IMR-90 (cell line): ENCODE measurements at regions not wholly inside any gene's neighbourhood (a gene's known extent, or its start where the extent isn't known, plus 50 kb on each side); places are given as distances from the start of the nearest gene placed in this dataset.

ENCODE experiments used
- ATAC-seq: fragments of 200-7000 bp; cut with Tn5 transposase; 2 replicates; pipeline ENCODE4 v1.9.1; 2020; ENCODE audit warnings: low read depth, mild to moderate bottlenecking, moderate library complexity
- BruUV-seq: library from RNA; stranded (reverse); fragments of 400-500 nt; replicated peaks from 2 replicates; lab custom pipeline; 2021; lab: Mats Ljungman, UMichigan
- CTCF ChIA-PET: fragments of 300-600 bp; formaldehyde crosslinking; extraction: SDS; loops from one replicate; lab custom pipeline; 2021; ENCODE audit warnings: antibody characterized with exemption; lab: Yijun Ruan, JAX
- POLR2A ChIA-PET: fragments of 300-600 bp; sonication (Branson Sonifier 250); formaldehyde crosslinking; loops from one replicate; lab custom pipeline; 2022; ENCODE audit warnings: antibody characterized with exemption; ENCODE audit not compliant: unreplicated experiment; lab: Charles Lee
- DNase-seq: peaks from one replicate; pipeline ENCODE4 v3.0.0; 2013
- H2AFZ ChIP-seq: replicated peaks from 2 replicates; pipeline ENCODE3; 2013; ENCODE audit warnings: low read length, mild to moderate bottlenecking; ENCODE audit not compliant: poor library complexity
- H2AK5ac ChIP-seq: 2 replicates; pipeline ENCODE4 v1.6.1; 2013; ENCODE audit warnings: low read depth, low read length, inconsistent platforms
- H2AK9ac ChIP-seq: replicated peaks from 2 replicates; pipeline ENCODE3; 2013; ENCODE audit warnings: mild to moderate bottlenecking, low read depth, low read length, moderate library complexity; ENCODE audit not compliant: poor library complexity
- H2BK120ac ChIP-seq: 2 replicates; pipeline ENCODE4 v1.6.1; 2013; ENCODE audit warnings: low read depth, low read length, inconsistent platforms
- H2BK15ac ChIP-seq: 3 replicates; pipeline ENCODE4 v1.6.1; 2013; ENCODE audit warnings: low read depth, low read length, inconsistent platforms
- H2BK20ac ChIP-seq: 2 replicates; pipeline ENCODE4 v1.6.1; 2013; ENCODE audit warnings: low read depth, mild to moderate bottlenecking, inconsistent platforms, low read length, moderate library complexity
- H2BK5ac ChIP-seq: 2 replicates; pipeline ENCODE4 v1.6.1; 2013; ENCODE audit warnings: mild to moderate bottlenecking, low read depth, low read length, inconsistent platforms; ENCODE audit not compliant: poor library complexity, severe bottlenecking
- H3K14ac ChIP-seq: replicated peaks from 2 replicates; pipeline ENCODE4 v1.6.1; 2013; ENCODE audit warnings: low read depth, low read length, inconsistent platforms
- H3K18ac ChIP-seq: 2 replicates; pipeline ENCODE4 v1.6.1; 2013; ENCODE audit warnings: low read depth, low read length, control low read depth
- H3K23ac ChIP-seq: 2 replicates; pipeline ENCODE4 v1.6.1; 2013; ENCODE audit warnings: low read depth, low read length, inconsistent platforms
- H3K27ac ChIP-seq: 2 replicates; pipeline ENCODE4 v1.5.1; 2013; ENCODE audit warnings: mild to moderate bottlenecking, control low read depth, low read length; ENCODE audit not compliant: insufficient read depth
- H3K27me3 ChIP-seq: 2 replicates; pipeline ENCODE4 v1.6.1; 2013; ENCODE audit warnings: low read length; ENCODE audit not compliant: control insufficient read depth, insufficient read depth
- H3K36me3 ChIP-seq: 2 replicates; pipeline ENCODE4 v1.6.1; 2013; ENCODE audit warnings: low read length, mixed read lengths; ENCODE audit not compliant: control insufficient read depth, insufficient read depth
- H3K4ac ChIP-seq: 2 replicates; pipeline ENCODE4 v1.6.1; 2013; ENCODE audit warnings: low read depth, low read length, inconsistent platforms
- H3K4me1 ChIP-seq: 2 replicates; pipeline ENCODE4 v1.6.1; 2013; ENCODE audit warnings: low read length, mixed read lengths; ENCODE audit not compliant: control insufficient read depth, insufficient read depth
- H3K4me2 ChIP-seq: 2 replicates; pipeline ENCODE4 v1.6.1; 2013; ENCODE audit warnings: low read depth, mild to moderate bottlenecking, control low read depth, low read length, moderate library complexity
- H3K4me3 ChIP-seq: 2 replicates; pipeline ENCODE4 v1.5.1; 2013; ENCODE audit warnings: low read depth, mild to moderate bottlenecking, control low read depth, low read length, moderate library complexity; ENCODE audit not compliant: insufficient read depth
- H3K56ac ChIP-seq: 2 replicates; pipeline ENCODE4 v1.6.1; 2013; ENCODE audit warnings: low read length, inconsistent platforms; ENCODE audit not compliant: insufficient read depth; ENCODE audit errors: extremely low read depth
- H3K79me1 ChIP-seq, 2 experiments: 2 replicates each; pipeline ENCODE4 v1.6.1; 2013; ENCODE audit warnings: low read length in 2 of 2, inconsistent platforms in 1 of 2, low read depth in 1 of 2
- H3K9ac ChIP-seq: 2 replicates; pipeline ENCODE4 v1.6.1; 2013; ENCODE audit warnings: low read depth, low read length, control low read depth
- H3K9me1 ChIP-seq: 2 replicates; pipeline ENCODE4 v1.6.1; 2013; ENCODE audit warnings: low read length, inconsistent platforms; ENCODE audit not compliant: insufficient read depth
- H3K9me3 ChIP-seq: 2 replicates; pipeline ENCODE4 v1.6.1; 2013; ENCODE audit warnings: low read length; ENCODE audit not compliant: control insufficient read depth, insufficient read depth
- H4K20me1 ChIP-seq: 2 replicates; pipeline ENCODE4 v1.6.1; 2013; ENCODE audit warnings: low read length, inconsistent platforms; ENCODE audit not compliant: insufficient read depth
- H4K5ac ChIP-seq: 2 replicates; pipeline ENCODE4 v1.6.1; 2013; ENCODE audit warnings: mild to moderate bottlenecking, low read depth, low read length, control low read depth
- H4K8ac ChIP-seq, 2 experiments: 2 replicates each; pipeline ENCODE4 v1.6.1; 2013; ENCODE audit warnings: low read depth in 2 of 2, low read length in 2 of 2, control low read depth in 1 of 2, inconsistent platforms in 1 of 2
- H4K91ac ChIP-seq: 2 replicates; pipeline ENCODE4 v1.6.1; 2013; ENCODE audit warnings: low read depth, low read length, inconsistent platforms; ENCODE audit not compliant: insufficient read depth
- BHLHE40 ChIP-seq: fragments of 150-350 bp; IDR thresholded peaks from 2 replicates; pipeline ENCODE4 v1.6.1; 2016; ENCODE audit warnings: mild to moderate bottlenecking, low read depth, low read length
- CEBPB ChIP-seq: IDR thresholded peaks from 2 replicates; pipeline ENCODE4 v1.6.1; 2012; ENCODE audit warnings: low read depth, low read length, improper control_type of control experiment
- CHD1 ChIP-seq: IDR thresholded peaks from 2 replicates; pipeline ENCODE4 v1.6.1; 2012; ENCODE audit warnings: low read depth, low read length, improper control_type of control experiment
- CTCF ChIP-seq: conservative IDR thresholded peaks from 2 replicates; pipeline ENCODE4 v1.5.1; 2012; ENCODE audit warnings: mild to moderate bottlenecking, low read depth, low read length, improper control_type of control experiment
- ELK1 ChIP-seq: fragments of 150-350 bp; IDR thresholded peaks from 2 replicates; pipeline ENCODE4 v1.6.1; 2016; ENCODE audit warnings: low read depth, mild to moderate bottlenecking, low read length, moderate library complexity, borderline replicate concordance
- FOS ChIP-seq: fragments of 150-350 bp; IDR thresholded peaks from 2 replicates; pipeline ENCODE4 v1.6.1; 2016; ENCODE audit warnings: low read depth, low read length
- MAFK ChIP-seq: IDR thresholded peaks from 2 replicates; pipeline ENCODE4 v1.6.1; 2012; ENCODE audit warnings: low read depth, low read length, improper control_type of control experiment
- MAZ ChIP-seq: IDR thresholded peaks from 2 replicates; pipeline ENCODE4 v1.6.1; 2012; ENCODE audit warnings: low read depth, mild to moderate bottlenecking, low read length, improper control_type of control experiment, moderate library complexity, borderline replicate concordance
- MXI1 ChIP-seq: IDR thresholded peaks from 2 replicates; pipeline ENCODE4 v1.6.1; 2012; ENCODE audit warnings: low read depth, mild to moderate bottlenecking, low read length, moderate library complexity, borderline replicate concordance
- NFE2L2 ChIP-seq: fragments of 150-350 bp; IDR thresholded peaks from 2 replicates; pipeline ENCODE4 v1.6.1; 2016; ENCODE audit warnings: low read depth, mild to moderate bottlenecking, low read length
- POLR2A ChIP-seq: IDR thresholded peaks from 2 replicates; pipeline ENCODE4 v1.6.1; 2012; ENCODE audit warnings: mild to moderate bottlenecking, low read depth, low read length
- RAD21 ChIP-seq: IDR thresholded peaks from 2 replicates; pipeline ENCODE4 v1.6.1; 2012; ENCODE audit warnings: low read length, improper control_type of control experiment
- RCOR1 ChIP-seq: IDR thresholded peaks from 2 replicates; pipeline ENCODE4 v1.6.1; 2012; ENCODE audit warnings: mild to moderate bottlenecking, low read length, improper control_type of control experiment; ENCODE audit not compliant: insufficient replicate concordance
- RFX5 ChIP-seq: IDR thresholded peaks from 2 replicates; pipeline ENCODE4 v1.8.0; 2012; ENCODE audit warnings: low read depth, mild to moderate bottlenecking, low read length, moderate library complexity
- SMC3 ChIP-seq: fragments of 150-350 bp; IDR thresholded peaks from 2 replicates; pipeline ENCODE4 v1.6.1; 2016; ENCODE audit warnings: low read depth, mild to moderate bottlenecking, antibody characterized with exemption, low read length, moderate library complexity
- USF2 ChIP-seq: fragments of 150-350 bp; IDR thresholded peaks from 2 replicates; pipeline ENCODE4 v1.6.1; 2017; ENCODE audit warnings: mild to moderate bottlenecking, antibody characterized with exemption, low read length, low read depth
- WGBS, 2 experiments: methylation state at CpG; one replicate each; pipeline versions ENCODE4 v1.1.5 to v1.1.7; 2013; ENCODE audit warnings: missing lambda C conversion rate in 2 of 2; ENCODE audit not compliant: insufficient read length in 1 of 2; ENCODE audit errors: extremely low coverage in 2 of 2; 5-methylcytosine and 5-hydroxymethylcytosine counted together
- dilution Hi-C: fragments of 300-500 bp; cut with HindIII; formaldehyde crosslinking; loops from one replicate; pipeline ENCODE4 v1.14.3; 2018; ENCODE audit warnings: low sequenced_read_pairs; ENCODE audit not compliant: unreplicated experiment
- in situ Hi-C: fragments of 300-500 bp; cut with MboI; formaldehyde crosslinking; loops from 3 replicates; pipeline ENCODE4 v1.14.3; 2019; ENCODE audit warnings: low sequenced_read_pairs, inconsistent platforms, mixed read lengths
- intact Hi-C: fragments of 100-400 bp; cut with micrococcal nuclease; formaldehyde crosslinking; loops from 2 replicates; pipeline ENCODE4 v1.10.0; 2022

GRCh38 chr6:113308266-113308665 is 548.9 kb upstream of the MARCKS start:
- H3K18ac ChIP-seq, result no peak overlapping the region
- no peak overlapping the region for H3K4ac ChIP-seq
- H4K91ac ChIP-seq, result no peak overlapping the region
- H2BK120ac ChIP-seq, result no peak overlapping the region
- WGBS, 2 experiments, result no CpG with 5 or more reads among the region's 2 CpGs
- H3K27me3 ChIP-seq, result no peaks in the 10 kb centered on the region
- 0 out of 2 replicates have a peak overlapping the region, but pooled peaks have one; percentile 29 for H2BK20ac ChIP-seq
- no peak overlapping the region for H2BK5ac ChIP-seq
- intact Hi-C loops, result no loop called here
- H3K23ac ChIP-seq, result no peak overlapping the region
- no peaks in the 10 kb centered on the region for H3K36me3 ChIP-seq
- H4K20me1 ChIP-seq, result no peaks in the 10 kb centered on the region
- no peak overlapping the region for H2AFZ ChIP-seq
- no peak overlapping the region for H3K4me3 ChIP-seq
- H3K14ac ChIP-seq, result no peak overlapping the region
- ATAC-seq, result no peak
- no peak overlapping the region for H3K27ac ChIP-seq
- H3K9ac ChIP-seq, result no peak overlapping the region
- no peak overlapping the region for H3K56ac ChIP-seq
- DNase-seq, result no peak
- no peak overlapping the region for H2BK15ac ChIP-seq
- ChIA-PET POLR2A (no interaction called here), CTCF (no interaction called here)
- dilution Hi-C loops, result no loop called here
- no peak overlapping the region for H4K8ac ChIP-seq
- H3K4me2 ChIP-seq, result no peak overlapping the region
- in situ Hi-C loops, result no loop called here
- no peak overlapping the region for H2AK5ac ChIP-seq
- H3K4me1 ChIP-seq, result no peaks in the 10 kb centered on the region
- BruUV-seq, result no TSS peak
- no peaks in the 10 kb centered on the region for H3K9me1 ChIP-seq
- no peak for TF ChIP-seq SMC3
- no peak for TF ChIP-seq CTCF
- no peak for TF ChIP-seq ELK1
- no peak for TF ChIP-seq MAFK
- TF ChIP-seq MAZ, result no peak
- TF ChIP-seq RCOR1, result no peak
- no peak for TF ChIP-seq MXI1
- TF ChIP-seq CEBPB, result no peak
- TF ChIP-seq RAD21, result no peak
- no peak for TF ChIP-seq NFE2L2
- no peak for TF ChIP-seq CHD1
- no peak for TF ChIP-seq POLR2A
- TF ChIP-seq FOS, result no peak
- no peak for TF ChIP-seq RFX5
- TF ChIP-seq BHLHE40, result no peak
- TF ChIP-seq USF2, result no peak
- no peaks in the 10 kb centered on the region for H3K9me3 ChIP-seq
- H2AK9ac ChIP-seq, result no peak overlapping the region
- H3K79me1 ChIP-seq, result no peaks in the 10 kb centered on the region
- H4K5ac ChIP-seq, result no peak overlapping the region
